ENCODE measurements at regions not wholly inside any gene's neighbourhood (a gene's known extent, or its start where the extent isn't known, plus 50 kb on each side); places are given as distances from the start of the nearest gene placed in this dataset.
"Not testable (repeated sequence)": the region's sequence is repeated elsewhere in the genome, so short reads cannot be mapped to it uniquely, and the experiment has no call there.

DNA sequence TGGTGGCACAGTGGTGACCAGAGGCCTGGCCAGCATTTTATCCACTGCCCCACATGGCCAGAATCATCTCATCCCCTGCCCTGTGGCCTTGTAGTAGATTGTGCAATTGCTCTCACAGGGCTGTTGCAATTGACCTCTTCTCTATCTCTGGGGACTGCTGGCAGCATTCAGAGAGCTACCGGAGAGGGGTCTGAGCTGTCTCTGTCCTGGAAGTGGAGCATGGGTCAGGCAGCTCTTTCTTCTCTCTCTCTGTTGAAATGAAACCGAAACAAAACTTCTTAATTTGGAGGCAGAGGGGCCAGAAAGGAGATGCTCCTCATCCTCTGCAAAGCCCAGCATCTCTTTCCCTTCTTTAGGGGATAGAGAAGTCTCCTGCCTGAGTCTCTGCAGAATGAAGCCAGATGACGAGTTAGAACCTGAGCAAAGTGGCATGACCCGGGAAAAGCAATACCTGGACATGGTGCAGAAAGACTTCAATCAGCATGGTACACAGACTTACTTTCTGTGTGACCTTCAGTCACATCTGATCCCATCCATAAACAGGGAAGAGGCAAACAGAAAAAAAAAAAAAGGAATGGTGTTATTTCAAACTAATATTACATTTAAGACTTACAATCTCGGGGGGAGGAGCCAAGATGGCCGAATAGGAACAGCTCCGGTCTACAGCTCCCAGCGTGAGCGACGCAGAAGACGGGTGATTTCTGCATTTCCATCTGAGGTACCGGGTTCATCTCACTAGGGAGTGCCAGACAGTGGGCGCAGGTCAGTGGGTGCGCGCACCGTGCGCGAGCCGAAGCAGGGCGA, 144.5 kb upstream of the BCL6 start:
- ChIA-PET CTCF (no interaction called here), POLR2A (no interaction called here)
- TF ChIP-seq ZNF248 (tag by site-specific recombination; IDR thresholded peaks at IDR 0.05) (no peak), HOXA7 (CRISPR knock-in tag; IDR thresholded peaks at IDR 0.05; ENCODE audit: borderline replicate concordance) (no peak), ZNF239 (tag by site-specific recombination; IDR thresholded peaks at IDR 0.05) (no peak), ZNF585B (tag by site-specific recombination; IDR thresholded peaks at IDR 0.05) (no peak)
- TF ChIP-seq, protein P1, sequence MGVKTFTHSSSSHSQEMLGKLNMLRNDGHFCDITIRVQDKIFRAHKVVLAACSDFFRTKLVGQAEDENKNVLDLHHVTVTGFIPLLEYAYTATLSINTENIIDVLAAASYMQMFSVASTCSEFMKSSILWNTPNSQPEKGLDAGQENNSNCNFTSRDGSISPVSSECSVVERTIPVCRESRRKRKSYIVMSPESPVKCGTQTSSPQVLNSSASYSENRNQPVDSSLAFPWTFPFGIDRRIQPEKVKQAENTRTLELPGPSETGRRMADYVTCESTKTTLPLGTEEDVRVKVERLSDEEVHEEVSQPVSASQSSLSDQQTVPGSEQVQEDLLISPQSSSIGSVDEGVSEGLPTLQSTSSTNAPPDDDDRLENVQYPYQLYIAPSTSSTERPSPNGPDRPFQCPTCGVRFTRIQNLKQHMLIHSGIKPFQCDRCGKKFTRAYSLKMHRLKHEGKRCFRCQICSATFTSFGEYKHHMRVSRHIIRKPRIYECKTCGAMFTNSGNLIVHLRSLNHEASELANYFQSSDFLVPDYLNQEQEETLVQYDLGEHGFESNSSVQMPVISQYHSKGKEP (tag by site-specific recombination; IDR thresholded peaks at IDR 0.05): no peak
- TF ChIP-seq, protein P2, sequence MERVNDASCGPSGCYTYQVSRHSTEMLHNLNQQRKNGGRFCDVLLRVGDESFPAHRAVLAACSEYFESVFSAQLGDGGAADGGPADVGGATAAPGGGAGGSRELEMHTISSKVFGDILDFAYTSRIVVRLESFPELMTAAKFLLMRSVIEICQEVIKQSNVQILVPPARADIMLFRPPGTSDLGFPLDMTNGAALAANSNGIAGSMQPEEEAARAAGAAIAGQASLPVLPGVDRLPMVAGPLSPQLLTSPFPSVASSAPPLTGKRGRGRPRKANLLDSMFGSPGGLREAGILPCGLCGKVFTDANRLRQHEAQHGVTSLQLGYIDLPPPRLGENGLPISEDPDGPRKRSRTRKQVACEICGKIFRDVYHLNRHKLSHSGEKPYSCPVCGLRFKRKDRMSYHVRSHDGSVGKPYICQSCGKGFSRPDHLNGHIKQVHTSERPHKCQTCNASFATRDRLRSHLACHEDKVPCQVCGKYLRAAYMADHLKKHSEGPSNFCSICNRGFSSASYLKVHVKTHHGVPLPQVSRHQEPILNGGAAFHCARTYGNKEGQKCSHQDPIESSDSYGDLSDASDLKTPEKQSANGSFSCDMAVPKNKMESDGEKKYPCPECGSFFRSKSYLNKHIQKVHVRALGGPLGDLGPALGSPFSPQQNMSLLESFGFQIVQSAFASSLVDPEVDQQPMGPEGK (tag by site-specific recombination; IDR thresholded peaks at IDR 0.05): no peak
- Histone ChIP-seq H3K9me3 (ENCODE audit: control insufficient read depth, insufficient read depth, low read depth, low read length) (no peaks in the 10 kb centered on the region), H3K4me1 (ENCODE audit: control insufficient read depth, insufficient read depth, low read length) (no peaks in the 10 kb centered on the region), H3K36me3 (ENCODE audit: control insufficient read depth in 2 of 2, insufficient read depth in 1 of 2, low read length in 2 of 2) (no peaks in the 10 kb centered on the region), H3K27ac (ENCODE audit: extremely low read depth, low read depth, low read length) (no peak overlapping the region), H3K4me3 (ENCODE audit: low read depth, low read length) (no peak overlapping the region)

DNA sequence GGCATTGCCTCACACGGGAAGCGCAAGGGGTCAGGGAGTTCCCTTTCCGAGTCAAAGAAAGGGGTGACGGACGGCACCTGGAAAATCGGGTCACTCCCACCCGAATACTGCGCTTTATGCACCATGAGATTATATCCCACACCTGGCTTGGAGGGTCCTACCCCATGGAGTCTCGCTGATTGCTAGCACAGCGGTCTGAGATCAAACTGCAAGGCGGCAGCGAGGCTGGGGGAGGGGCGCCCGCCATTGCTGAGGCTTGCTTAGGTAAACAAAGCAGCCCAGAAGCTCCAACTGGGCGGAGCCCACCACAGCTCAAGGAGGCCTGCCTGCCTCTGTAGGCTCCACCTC, 145.1 kb upstream of the BCL6 start:
- H3K36me3 ChIP-seq (ENCODE audit: control insufficient read depth in 2 of 2, insufficient read depth in 1 of 2, low read length in 2 of 2); H3K27ac ChIP-seq (ENCODE audit: extremely low read depth, low read depth, low read length); H3K4me1 ChIP-seq (ENCODE audit: control insufficient read depth, insufficient read depth, low read length); POLR2A ChIA-PET; H3K9me3 ChIP-seq (ENCODE audit: control insufficient read depth, insufficient read depth, low read depth, low read length); H3K4me3 ChIP-seq (ENCODE audit: low read depth, low read length); CTCF ChIA-PET: not testable (repeated sequence)

DNA sequence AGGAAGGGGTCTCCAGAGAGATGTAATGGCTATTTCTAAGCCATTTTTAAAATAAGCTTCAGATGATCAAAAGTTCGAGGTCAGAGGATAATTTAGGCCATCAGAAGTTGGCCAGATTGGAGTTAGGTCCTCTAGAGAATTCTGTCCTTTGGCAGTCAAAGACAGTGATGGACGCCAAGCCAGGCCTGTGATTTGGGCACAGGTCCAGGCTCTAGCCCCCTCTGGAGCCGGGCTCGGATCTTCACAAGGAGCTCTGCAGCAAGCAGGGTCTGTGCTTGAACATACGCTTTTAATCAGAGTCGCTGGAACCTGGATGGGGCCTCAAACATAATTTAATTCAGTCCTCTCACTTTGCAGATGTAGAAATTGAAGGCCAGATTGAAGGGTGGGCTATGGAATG, 151.4 kb upstream of the BCL6 start:
- CTCF ChIA-PET: no interaction called here
- Histone ChIP-seq H3K4me1 (ENCODE audit: control insufficient read depth, insufficient read depth, low read length) (no peaks in the 10 kb centered on the region), H3K27ac (ENCODE audit: extremely low read depth, low read depth, low read length) (no peak overlapping the region), H3K9me3 (ENCODE audit: control insufficient read depth, insufficient read depth, low read depth, low read length) (no peaks in the 10 kb centered on the region), H3K4me3 (ENCODE audit: low read depth, low read length) (no peak overlapping the region), H3K36me3 (ENCODE audit: control insufficient read depth in 2 of 2, insufficient read depth in 1 of 2, low read length in 2 of 2) (no peaks in the 10 kb centered on the region)
- POLR2A ChIA-PET: no interaction called here
- TF ChIP-seq, protein P3, sequence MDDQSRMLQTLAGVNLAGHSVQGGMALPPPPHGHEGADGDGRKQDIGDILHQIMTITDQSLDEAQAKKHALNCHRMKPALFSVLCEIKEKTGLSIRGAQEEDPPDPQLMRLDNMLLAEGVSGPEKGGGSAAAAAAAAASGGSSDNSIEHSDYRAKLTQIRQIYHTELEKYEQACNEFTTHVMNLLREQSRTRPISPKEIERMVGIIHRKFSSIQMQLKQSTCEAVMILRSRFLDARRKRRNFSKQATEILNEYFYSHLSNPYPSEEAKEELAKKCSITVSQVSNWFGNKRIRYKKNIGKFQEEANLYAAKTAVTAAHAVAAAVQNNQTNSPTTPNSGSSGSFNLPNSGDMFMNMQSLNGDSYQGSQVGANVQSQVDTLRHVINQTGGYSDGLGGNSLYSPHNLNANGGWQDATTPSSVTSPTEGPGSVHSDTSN (CRISPR knock-in tag; IDR thresholded peaks at IDR 0.05): no peak
- TF ChIP-seq FEZF1 (tag by site-specific recombination; IDR thresholded peaks at IDR 0.05) (no peak), ZNF654 (tag by site-specific recombination; IDR thresholded peaks at IDR 0.05; ENCODE audit: low read depth) (no peak), MEIS1 (CRISPR knock-in tag; IDR thresholded peaks at IDR 0.05; ENCODE audit: borderline replicate concordance) (no peak), ZNF140 (tag by site-specific recombination; IDR thresholded peaks at IDR 0.05) (no peak), ZNF138 (tag by site-specific recombination; IDR thresholded peaks at IDR 0.05; ENCODE audit: borderline replicate concordance) (no peak), ZNF174 (tag by site-specific recombination; IDR thresholded peaks at IDR 0.05) (no peak), ZNF521 (tag by site-specific recombination; IDR thresholded peaks at IDR 0.05) (no peak)
- TF ChIP-seq, protein P4, sequence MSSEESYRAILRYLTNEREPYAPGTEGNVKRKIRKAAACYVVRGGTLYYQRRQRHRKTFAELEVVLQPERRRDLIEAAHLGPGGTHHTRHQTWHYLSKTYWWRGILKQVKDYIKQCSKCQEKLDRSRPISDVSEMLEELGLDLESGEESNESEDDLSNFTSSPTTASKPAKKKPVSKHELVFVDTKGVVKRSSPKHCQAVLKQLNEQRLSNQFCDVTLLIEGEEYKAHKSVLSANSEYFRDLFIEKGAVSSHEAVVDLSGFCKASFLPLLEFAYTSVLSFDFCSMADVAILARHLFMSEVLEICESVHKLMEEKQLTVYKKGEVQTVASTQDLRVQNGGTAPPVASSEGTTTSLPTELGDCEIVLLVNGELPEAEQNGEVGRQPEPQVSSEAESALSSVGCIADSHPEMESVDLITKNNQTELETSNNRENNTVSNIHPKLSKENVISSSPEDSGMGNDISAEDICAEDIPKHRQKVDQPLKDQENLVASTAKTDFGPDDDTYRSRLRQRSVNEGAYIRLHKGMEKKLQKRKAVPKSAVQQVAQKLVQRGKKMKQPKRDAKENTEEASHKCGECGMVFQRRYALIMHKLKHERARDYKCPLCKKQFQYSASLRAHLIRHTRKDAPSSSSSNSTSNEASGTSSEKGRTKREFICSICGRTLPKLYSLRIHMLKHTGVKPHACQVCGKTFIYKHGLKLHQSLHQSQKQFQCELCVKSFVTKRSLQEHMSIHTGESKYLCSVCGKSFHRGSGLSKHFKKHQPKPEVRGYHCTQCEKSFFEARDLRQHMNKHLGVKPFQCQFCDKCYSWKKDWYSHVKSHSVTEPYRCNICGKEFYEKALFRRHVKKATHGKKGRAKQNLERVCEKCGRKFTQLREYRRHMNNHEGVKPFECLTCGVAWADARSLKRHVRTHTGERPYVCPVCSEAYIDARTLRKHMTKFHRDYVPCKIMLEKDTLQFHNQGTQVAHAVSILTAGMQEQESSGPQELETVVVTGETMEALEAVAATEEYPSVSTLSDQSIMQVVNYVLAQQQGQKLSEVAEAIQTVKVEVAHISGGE (tag by site-specific recombination; conservative IDR thresholded peaks at IDR 0.05; ENCODE audit: low read depth): no peak
- TF ChIP-seq, protein P5, sequence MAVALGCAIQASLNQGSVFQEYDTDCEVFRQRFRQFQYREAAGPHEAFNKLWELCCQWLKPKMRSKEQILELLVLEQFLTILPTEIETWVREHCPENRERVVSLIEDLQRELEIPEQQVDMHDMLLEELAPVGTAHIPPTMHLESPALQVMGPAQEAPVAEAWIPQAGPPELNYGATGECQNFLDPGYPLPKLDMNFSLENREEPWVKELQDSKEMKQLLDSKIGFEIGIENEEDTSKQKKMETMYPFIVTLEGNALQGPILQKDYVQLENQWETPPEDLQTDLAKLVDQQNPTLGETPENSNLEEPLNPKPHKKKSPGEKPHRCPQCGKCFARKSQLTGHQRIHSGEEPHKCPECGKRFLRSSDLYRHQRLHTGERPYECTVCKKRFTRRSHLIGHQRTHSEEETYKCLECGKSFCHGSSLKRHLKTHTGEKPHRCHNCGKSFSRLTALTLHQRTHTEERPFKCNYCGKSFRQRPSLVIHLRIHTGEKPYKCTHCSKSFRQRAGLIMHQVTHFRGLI (tag by site-specific recombination; IDR thresholded peaks at IDR 0.05): no peak
- TF ChIP-seq, protein P6, sequence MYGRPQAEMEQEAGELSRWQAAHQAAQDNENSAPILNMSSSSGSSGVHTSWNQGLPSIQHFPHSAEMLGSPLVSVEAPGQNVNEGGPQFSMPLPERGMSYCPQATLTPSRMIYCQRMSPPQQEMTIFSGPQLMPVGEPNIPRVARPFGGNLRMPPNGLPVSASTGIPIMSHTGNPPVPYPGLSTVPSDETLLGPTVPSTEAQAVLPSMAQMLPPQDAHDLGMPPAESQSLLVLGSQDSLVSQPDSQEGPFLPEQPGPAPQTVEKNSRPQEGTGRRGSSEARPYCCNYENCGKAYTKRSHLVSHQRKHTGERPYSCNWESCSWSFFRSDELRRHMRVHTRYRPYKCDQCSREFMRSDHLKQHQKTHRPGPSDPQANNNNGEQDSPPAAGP (tag by site-specific recombination; IDR thresholded peaks at IDR 0.05): no peak
- TF ChIP-seq, protein P7, sequence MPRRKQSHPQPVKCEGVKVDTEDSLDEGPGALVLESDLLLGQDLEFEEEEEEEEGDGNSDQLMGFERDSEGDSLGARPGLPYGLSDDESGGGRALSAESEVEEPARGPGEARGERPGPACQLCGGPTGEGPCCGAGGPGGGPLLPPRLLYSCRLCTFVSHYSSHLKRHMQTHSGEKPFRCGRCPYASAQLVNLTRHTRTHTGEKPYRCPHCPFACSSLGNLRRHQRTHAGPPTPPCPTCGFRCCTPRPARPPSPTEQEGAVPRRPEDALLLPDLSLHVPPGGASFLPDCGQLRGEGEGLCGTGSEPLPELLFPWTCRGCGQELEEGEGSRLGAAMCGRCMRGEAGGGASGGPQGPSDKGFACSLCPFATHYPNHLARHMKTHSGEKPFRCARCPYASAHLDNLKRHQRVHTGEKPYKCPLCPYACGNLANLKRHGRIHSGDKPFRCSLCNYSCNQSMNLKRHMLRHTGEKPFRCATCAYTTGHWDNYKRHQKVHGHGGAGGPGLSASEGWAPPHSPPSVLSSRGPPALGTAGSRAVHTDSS (tag by site-specific recombination; IDR thresholded peaks at IDR 0.05): no peak

Measured in HEK293 (cell line).